Erythroblast (primary cell): ENCODE measurements at regions not wholly inside any gene's neighbourhood (a gene's known extent, or its start where the extent isn't known, plus 50 kb on each side); places are given as distances from the start of the nearest gene placed in this dataset.

Experiments used
- GATA1 ChIP-seq: IDR thresholded peaks from 2 replicates; pipeline ENCODE4 v1.6.1; 2011; ENCODE audit warnings: low read depth, mild to moderate bottlenecking, control low read depth, low read length, moderate library complexity
- POLR2A ChIP-seq: IDR thresholded peaks from 2 replicates; pipeline ENCODE4 v1.6.1; 2011; ENCODE audit warnings: mild to moderate bottlenecking, low read length

GRCh38 chr6:25175196-25175595, 104.0 kb upstream of the CARMIL1 start:
- TF ChIP-seq POLR2A (no peak), GATA1 (no peak)
